ENCODE measurements at regions not wholly inside any gene's neighbourhood (a gene's known extent, or its start where the extent isn't known, plus 50 kb on each side); places are given as distances from the start of the nearest gene placed in this dataset.
A peak's percentile ranks its signal among the peaks of the same experiment; 100 is the strongest.

DNA sequence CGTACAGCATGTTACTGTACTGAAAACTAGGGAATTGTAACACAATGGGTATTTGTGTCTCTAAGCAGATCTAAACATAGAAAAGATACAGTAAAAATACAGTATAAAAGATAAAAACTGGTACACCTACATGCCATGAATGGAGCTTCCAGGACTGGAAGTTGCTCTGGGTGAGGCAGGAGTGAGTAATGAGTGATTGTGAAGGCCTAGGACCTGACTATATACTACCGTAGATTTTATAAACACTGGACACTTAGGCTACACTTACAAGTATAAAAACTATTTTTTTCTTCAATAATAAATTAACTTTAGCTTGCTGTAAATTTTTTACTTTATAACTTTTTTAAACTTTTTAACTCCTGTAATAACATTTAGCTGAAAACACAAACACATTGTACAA, 324.4 kb upstream of the TNP1 start:
- DNase-seq: no peak

DNA sequence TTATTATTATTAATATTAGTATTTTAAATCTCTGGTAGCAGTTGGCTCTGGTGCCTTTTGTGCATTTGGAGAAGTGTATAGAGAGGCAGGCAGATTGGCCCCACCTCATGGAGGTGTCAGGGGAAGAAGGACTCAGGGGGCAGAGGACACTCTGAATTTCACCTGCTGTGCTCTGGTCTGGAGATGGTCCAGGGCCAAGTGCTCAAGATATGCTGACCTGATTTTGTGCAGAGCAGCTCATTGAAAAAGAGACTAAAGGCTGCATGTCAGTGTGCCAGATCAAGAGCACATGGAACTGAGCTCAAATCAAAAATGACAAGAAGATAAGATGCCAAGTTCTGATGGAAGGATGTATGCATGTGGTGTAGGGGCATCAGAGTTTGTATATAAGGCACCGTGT, 323.6 kb upstream of the TNP1 start:
- DNase-seq: no peak

DNA sequence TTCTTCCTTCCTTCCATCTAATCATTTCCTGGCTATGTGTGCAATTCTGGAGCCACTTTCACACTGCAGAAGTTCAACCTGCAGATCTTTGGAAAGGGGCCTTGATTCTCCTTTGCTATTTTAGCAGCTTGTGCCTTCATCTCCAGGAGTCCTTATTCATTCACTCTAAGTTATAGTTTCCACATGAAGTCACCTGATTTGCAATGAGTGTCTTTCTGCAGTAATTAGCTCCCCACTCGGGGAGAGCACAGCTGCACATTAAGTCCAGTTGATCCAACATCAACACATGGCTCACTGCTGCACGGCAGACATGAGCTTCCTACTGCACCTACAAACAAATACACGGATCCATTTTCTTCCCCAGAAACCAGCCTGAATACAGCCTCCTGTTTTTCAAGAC, 323.1 kb upstream of the TNP1 start:
- no peak for DNase-seq

DNA sequence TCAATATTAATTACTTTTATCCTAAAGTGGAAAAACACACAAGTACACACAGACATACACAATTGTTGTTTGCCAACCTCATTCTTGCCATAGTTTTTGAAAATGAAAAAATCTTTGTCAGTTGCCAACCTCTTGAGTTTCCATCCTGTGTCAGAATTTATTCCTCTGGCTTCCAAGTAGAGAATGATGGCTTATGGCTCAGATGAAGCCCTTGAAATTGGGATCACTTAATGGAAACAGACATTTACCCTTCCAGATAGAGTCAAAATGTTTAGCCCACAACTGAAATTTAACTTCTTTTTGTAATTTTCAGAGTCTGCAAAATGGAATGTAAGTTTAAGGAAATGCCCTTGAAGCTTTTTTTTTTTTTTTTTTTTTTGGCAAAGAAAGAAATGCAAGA, 321.6 kb upstream of the TNP1 start:
- DNase-seq: no peak

DNA sequence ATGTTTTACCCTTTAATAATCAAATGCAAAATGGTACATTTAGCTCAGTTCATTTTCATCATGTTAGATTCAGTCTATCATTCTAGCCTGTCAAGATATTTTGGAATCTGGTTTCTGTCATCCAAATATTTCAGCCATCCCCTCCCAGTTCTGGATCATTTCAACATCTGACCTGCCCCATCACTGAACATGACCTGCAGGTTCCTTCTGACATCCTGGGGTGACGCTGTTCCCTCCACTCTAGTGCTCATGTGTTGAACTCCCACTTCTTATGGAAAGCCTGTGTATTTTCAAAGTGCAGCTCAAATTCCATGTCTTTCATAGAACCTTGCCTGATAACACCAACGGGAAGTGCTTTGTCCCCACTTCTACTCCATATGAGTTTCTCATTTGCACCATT, 320.0 kb upstream of the TNP1 start:
- no peak for DNase-seq

DNA sequence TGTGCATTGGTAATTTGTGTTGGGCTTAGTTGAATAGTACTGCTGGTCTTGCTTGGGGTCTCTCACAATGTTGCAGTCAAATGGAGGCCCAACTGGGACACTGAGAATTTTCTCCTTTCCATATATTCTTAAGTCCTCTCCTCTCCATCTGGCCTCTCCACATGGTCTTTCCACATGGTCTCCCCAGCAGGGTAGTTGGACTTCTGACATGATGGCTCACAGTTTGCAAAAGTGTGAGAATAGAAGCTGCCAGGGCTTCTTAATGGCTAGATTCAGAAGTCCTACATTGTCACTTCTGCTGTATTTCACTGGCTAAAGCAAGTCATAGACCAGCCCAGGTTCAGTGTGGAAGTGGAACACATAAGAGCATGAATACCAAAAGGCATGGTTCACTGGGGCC, 318.5 kb upstream of the TNP1 start:
- no peak for DNase-seq

DNA sequence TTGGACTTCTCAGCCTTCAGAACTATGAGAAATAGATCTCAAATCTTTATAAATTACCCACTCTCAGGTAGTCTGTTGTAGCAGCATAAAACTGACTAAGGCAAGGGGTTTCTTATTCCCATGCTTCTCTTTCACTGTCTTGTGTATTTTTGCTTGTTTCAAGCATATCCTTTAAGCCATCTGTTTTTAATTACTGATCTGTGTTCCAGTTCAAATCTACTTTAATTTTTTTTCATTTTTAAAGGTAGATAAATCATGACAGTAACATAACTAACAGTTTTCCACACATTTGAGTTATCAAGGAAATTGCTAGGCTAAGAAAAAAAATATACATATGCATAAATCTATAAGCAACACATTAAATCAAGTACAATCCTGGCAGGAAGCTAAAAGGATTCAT, 317.9 kb upstream of the TNP1 start:
- DNase-seq: no peak

DNA sequence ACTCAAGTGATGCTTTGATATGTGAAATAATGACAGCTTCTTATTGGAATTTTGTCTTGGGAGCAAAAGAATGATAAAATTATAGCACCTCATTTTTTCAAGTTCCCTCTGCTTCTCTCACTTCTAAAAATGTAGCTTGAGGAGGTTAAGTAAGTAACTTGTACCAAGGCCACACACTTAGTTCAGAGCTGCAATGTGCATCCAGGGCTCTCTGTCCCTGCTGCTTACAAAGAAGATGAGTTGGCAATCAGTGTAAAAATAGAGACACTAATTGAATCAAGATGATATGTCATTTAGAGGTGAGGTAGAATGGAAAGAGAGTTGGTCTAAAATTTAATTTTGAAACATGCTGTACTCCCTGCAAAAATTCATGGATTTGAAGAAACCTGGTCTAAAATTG, 312.0 kb upstream of the TNP1 start:
- DNase-seq: no peak

DNA sequence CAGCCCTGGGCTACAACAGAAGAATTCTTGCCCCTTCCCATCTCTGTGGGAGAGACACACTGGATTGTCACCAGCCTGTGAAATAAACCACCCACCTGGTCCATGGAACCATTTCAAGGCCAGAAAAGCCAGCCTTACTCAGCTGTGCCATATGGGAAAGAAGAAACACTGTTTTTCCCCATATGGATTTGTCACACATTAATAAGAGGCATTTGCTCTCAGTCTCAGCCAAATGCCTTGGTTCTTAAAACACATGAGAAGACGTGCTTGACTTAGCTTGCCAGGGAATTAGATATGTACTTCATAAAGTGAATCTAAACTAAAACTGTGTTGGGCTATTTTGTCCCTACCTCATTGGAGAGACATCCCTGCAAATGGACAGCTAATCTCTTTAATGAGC, 308.6 kb upstream of the TNP1 start:
- no peak for DNase-seq

DNA sequence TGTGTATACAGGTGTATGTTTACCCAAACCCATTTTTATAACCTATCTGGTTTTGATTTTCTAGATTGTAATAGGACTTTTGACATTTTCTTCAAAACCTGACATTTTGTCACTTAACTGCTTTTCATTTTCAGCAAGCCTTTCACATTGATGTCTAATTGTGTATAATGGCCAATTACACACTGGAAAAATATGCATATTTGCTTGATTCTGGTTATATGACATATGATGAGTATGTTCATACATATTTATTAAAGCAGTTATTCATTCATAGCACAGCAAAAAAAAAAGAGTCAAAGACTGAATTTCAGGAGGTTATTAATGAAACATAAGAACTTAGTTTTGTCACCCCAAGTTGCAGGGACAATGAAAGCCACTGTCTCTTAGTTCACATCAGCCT, 307.7 kb upstream of the TNP1 start:
- no peak for DNase-seq

DNA sequence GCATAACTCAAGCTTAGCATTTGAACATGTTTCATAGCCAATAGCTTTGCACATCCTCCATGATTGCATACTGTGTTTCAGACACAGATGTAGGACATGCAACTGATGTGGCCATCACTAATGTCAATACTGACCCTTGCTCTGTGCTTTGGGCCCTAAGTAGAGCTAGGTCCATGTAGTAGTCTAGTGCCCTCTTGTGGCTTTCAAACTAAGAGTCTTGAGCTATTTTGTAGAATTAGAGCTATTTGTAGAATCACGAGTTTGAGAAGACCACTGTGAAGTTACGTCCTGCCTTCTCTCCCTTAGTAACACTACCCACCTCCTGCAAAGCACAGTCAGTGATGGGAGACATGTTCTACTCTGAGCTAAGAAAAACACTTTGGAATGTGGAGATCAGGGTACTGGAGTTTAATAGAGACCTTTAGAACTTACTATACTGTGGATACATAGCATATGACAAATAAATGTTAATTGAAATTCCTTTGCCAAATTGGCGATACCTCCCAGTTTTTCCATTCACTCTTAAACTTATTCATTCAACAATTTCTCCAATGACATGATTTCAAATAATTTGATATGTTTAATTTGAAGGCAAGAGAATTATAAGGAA, 306.5 kb upstream of the TNP1 start:
- no peak for DNase-seq

DNA sequence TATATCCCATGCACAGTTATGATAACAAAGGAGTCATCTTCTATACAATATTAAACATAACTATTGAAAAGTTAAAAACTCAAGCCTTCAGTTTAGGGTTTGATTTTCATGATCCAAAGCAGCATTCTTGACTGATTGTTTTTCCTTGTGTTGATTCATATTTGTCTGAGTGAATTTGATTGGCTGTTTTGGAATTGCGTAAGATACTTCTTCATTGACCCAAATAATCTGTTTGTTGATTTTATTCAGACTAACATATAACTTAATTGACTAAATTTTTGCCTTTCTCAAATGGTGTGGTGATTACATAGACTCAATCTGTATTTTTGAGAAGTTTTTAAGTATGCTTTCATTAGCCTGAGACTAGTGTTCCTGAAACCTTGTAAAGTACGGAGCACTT, 305.7 kb upstream of the TNP1 start:
- DNase-seq: no peak

DNA sequence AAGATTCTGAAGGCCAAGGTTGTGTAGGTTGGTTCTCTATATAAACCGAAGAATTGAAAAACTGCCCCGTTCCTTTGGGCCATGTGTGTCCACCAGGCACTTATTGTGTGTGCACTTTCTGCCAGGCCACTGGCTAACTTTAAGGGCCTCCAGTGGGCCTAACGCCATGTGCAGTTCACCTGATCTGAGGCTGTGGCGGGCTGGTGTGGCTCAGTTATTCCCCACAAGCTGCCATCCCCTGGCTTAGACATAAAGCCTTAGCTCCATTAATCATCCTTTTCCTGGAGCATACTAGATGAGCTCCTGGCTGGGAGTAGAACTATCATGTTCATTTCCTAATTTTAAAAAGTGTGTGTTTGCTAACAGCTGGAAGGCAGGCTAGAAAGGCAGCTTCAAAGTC, 304.1 kb upstream of the TNP1 start:
- no peak for DNase-seq

DNA sequence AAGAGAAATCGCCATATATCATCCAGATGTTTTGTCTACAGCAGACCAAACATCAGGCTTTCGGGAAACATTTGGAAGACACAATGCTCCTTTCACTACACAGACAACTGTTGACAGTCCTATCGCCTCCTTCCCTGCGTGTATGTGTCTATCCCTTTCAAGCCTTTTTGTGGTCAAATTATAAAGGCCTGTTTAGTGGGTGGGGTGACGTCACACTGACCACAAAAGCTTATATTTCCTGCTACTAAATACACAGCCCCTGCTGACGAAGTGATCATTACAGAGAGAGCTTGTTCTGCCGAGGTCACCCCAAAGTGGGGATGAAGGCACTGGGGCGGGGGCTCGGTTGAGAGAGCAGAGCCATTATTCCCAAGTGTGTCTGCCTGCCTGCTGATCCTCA, 302.7 kb upstream of the TNP1 start:
- DNase-seq: peak in 1 of 2 experiments; percentile 7

DNA sequence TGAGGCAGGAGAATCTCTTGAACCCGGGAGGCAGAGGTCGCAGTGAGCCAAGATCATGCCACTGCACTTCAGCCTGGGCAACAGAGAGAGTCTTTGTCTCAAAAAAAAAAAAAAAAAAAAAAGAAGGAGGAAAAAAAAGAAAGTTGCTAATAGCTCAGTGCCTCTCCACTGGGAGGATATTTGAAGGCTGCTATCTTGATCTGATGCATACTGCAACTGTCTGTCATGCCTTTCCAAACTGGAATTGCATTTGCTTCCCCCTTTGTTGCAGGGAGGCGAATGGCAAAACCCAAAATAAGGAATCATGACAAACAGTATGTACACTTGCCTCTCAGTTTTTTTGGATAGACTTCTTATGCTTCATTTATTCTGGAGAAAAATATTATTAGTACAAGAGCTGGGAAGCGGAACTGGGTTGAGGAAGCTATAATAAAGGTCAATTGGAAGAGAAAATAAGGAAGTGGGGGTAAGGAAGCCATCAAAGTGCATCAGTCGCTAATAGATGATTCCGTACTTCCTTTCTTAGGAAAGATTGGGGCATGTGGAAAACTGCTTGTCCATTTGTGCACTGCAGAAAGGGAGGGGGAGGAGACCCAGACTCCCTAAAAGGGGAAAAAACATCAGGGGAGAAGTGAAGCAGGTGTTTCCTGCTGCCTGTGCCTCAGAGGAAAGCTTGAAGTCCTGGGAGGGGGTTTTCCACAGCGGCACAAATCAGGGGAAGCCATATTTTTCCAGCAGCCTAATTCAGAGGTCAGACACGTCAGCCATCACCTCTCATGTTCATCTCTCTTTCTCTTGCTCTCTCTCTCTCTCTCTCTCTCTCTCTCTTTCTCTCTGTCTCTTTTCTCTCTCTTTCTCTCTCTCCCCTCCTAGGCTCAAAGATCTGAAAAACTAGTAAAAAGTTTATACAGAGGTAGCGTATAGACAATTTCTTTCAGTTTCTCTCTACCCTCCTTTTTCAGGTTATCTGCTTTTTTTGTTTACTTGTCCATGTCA, 301.4 kb upstream of the TNP1 start:
- no peak for DNase-seq

DNA sequence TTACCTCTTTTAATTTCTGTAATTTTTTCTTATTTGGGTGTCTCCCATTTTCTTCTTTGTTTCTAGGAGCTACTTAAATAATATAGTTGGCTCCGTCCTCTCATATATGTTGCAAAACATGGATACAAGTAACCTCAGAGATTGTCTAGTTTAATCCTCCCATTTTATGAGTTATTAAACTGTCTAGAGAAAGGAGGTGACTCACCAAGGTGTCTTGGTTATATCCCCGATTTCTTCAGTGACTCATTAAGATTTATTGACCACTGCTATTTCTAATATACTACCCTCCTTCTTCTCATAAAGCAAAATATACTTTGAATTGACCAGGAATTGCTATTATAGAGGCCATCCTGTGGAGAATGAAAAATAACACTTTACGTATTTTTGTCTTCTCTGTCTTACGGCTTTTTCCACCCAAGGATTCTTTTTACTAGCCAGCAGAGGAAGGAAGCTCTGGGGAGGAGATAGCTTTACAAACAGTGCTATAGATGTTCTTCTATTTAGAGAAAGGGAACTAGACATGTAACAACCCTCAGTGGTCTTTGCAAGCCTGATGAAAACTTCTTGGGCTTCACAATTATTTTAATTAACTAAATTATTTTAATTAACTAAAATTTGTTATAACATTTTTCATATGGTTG, 300.4 kb upstream of the TNP1 start:
- DNase-seq: no peak

DNA sequence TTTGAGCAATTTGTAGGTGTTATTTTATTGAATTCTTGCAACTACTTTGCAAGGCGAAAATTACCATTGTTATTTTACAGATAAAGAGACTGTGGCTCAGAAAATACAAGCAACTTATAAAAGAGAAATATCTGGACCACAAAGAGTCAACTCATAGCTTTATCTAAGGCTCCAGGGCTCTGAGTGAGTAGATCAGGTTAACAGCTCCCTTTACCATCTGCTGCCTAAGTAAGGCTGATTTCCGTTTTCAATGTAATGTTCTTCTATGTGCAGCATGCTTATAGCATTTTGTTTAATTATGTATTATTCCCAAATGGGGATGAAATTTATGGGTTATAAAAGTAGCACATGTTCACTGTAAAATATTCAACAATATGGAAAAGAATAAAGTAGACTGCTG, 299.1 kb upstream of the TNP1 start:
- DNase-seq: no peak

DNA sequence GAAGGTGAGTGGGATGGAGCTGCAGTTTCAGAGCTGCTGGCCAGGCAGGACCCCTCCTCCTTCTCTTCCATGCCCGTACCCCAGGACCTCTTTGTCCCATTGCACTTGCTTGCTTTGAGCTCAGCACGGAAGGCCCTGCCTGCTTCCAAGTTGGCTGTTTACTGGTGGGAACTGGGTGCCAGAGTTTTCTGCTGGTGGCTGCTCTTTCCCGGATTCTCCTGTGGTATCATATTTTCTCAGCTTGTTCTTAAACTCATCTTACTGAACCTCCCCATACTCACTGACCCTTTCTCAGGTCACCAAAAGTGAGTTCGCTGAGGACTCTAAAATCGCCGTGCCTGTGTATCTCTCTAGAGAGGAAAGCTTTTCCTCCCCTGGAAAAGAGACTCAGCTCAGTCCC, 297.7 kb upstream of the TNP1 start:
- DNase-seq: no peak

DNA sequence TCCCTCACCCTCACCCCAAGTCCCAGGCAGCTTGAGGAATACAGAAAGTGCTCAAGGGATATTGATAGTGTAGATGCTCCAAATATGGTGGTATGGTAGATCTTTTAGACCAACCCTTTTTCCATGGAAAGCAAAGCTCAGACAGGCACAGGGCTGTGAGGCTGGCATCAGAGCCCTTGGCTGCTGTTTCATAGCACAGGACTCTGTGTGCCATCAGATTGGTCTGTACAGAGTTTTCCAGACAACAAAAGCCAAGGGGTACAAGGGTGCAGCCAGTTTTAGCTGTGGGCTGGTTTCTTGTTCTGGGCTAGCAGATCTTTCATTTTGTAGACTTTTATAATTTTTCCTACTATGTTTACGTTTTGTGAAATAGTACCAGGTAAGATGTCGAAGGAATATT, 296.9 kb upstream of the TNP1 start:
- no peak for DNase-seq

DNA sequence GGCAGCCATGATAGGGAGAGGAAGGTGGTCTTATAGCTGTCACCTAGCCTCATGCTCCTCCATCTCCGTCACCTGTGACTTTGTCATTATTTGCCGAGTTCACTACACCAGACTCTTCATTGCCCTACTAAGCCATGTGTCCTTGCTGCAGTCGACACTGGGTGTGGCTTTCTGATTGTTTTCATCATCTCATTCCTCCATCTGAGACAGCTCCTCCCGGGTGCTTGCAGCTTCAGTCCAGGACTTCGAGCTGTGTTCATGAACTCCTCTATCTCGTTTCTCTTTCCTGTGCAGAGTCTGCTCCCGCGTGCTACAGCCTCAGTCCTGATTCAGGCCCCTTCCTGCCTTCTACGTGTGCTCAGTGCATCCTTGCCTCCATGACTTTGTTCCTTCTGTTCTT, 295.1 kb upstream of the TNP1 start:
- no peak for DNase-seq

DNA sequence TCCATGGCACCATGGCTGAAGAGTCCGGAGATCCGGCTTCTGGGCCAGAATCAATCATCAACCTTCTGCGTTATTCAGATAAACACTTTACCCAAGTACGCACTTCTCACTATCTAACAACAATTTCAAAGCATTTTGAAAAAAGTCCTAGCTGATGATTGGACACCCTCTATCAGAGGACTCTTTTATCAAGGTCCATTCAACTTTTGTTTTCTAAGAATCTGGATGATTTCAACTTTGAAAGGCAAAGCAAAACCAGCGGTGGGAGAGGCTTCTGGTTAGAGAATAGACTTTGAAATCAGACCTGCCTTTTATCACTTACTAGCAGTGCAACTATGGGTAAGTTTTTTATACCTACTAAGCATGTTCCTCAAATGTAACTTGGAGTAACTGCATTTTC, 293.6 kb upstream of the TNP1 start:
- DNase-seq: no peak

DNA sequence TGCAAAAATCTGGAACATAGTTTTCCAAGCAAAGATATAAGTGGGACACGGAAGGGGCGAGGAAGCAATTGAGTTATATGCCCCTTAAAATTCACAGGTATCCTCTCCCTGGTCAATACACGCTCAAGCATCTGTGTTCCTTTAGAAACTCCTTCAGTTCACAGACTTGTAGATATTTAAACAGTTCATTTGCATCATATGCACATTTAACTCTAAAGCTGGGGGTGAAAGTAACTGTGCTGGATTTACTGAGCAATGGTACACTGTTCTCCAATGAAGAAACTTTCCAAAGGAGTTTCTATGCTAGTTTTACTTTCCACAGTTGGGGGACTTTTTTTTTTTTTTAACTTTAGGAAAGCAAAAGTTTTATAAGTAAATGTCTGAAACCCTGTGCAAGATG, 293.0 kb upstream of the TNP1 start:
- DNase-seq: no peak

DNA sequence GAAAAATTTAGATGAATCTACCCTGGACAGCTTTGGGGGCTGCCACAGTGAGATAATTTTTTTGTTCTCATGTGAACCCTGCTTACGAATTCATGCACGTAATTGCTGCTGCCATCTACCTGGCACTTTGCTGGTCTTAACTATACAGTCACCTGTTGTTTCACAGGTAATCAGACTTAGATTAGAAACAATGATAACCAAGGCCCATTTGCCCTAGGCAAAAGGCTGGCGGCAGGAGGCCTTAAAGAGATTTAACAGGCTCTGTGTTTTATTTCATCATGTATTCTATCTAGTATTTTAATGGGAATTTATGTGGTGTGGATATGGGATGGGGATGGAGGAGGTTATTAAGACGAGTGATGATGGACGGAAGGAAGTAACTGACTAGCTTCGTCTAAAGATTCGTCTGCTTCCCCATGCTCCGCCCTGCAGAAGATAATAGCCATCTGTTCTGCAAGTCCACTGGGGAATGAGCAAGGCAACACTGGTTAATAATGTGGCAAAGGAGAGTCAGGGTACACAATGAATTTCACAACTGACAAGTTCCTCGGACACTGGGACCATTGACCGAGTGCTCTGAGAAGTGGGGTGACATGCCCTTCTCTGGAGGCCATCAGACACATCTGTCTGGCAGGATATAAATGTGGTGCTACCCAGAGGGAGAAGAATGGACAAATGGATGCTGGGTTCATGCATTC, 291.8 kb upstream of the TNP1 start:
- no peak for DNase-seq

DNA sequence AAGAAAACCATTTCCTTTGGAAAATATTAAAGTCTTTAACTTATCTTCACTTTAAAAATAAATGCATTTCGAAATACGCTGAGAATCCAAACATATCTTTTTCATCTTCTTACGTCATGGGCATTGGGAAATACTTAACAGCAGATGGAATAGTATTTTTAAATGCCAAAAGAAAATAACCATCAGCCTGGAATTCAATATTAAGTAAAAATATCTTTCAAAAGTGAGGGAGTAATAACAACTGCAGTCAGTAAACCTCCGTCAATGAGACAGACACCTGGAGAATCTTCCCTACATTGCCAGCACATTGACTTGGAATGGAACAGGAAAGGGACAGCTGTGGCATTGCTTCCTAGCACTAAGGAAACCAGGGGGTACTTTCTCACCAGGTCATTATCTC, 290.4 kb upstream of the TNP1 start:
- no peak for DNase-seq
